Keratinocyte (primary cell): ENCODE measurements at regions not wholly inside any gene's neighbourhood (a gene's known extent, or its start where the extent isn't known, plus 50 kb on each side); places are given as distances from the start of the nearest gene placed in this dataset.

ENCODE experiments used
- DNase-seq: peaks from one replicate; pipeline ENCODE4 v3.0.0-alpha.2; 2011; ENCODE audit warnings: low read depth, missing footprints, low spot score
- FAIRE-seq: peaks from 2 replicates; lab custom pipeline; 2011; peaks lifted over from hg19 to GRCh38; lab: Jason Lieb, UNC
- H2AFZ ChIP-seq: 2 replicates; pipeline ENCODE4 v1.6.0; 2012; ENCODE audit warnings: low read length, control low read depth, inconsistent platforms; ENCODE audit not compliant: control insufficient read depth
- H3K27ac ChIP-seq: 2 replicates; pipeline ENCODE4 v1.5.1; 2011; ENCODE audit warnings: low read length; ENCODE audit not compliant: control insufficient read depth, insufficient read depth
- H3K27me3 ChIP-seq: 3 replicates; pipeline ENCODE4 v1.6.0; 2011; ENCODE audit warnings: low read length; ENCODE audit not compliant: control insufficient read depth, insufficient read depth; ENCODE audit errors: extremely low read depth
- H3K36me3 ChIP-seq, 2 experiments: 2 replicates in 1 of 2; 3 replicates in 1 of 2; pipeline ENCODE4 v1.5.1; 2011; ENCODE audit warnings: low read length in 2 of 2, mild to moderate bottlenecking in 1 of 2; ENCODE audit not compliant: control insufficient read depth in 2 of 2, insufficient read depth in 2 of 2; ENCODE audit errors: extremely low read depth in 1 of 2
- H3K4me1 ChIP-seq: 3 replicates; pipeline ENCODE4 v1.5.1; 2011; ENCODE audit warnings: low read length; ENCODE audit not compliant: control insufficient read depth, insufficient read depth; ENCODE audit errors: extremely low read depth
- H3K4me2 ChIP-seq: 3 replicates; pipeline ENCODE4 v1.6.0; 2011; ENCODE audit warnings: low read depth, low read length; ENCODE audit not compliant: control insufficient read depth, insufficient read depth; ENCODE audit errors: extremely low read depth
- H3K4me3 ChIP-seq, 3 experiments: fragments of 200-600 bp in 1 of 3; sonication (generic) in 1 of 3; 2 replicates in 2 of 3; 3 replicates in 1 of 3; pipeline ENCODE4 v1.5.1; 2011 to 2016; ENCODE audit warnings: low read length in 3 of 3, mild to moderate bottlenecking in 3 of 3, control low read depth in 2 of 3, inconsistent platforms in 1 of 3, low read depth in 1 of 3, mixed read lengths in 1 of 3, mixed run types in 1 of 3, moderate library complexity in 1 of 3; ENCODE audit not compliant: control insufficient read depth in 2 of 3, insufficient read depth in 2 of 3; ENCODE audit errors: extremely low read depth in 1 of 3
- H3K79me2 ChIP-seq: 2 replicates; pipeline ENCODE4 v1.6.0; 2012; ENCODE audit warnings: low read length; ENCODE audit not compliant: control insufficient read depth, insufficient read depth
- H3K9ac ChIP-seq: 3 replicates; pipeline ENCODE4 v1.6.0; 2011; ENCODE audit warnings: low read length; ENCODE audit not compliant: control insufficient read depth, insufficient read depth; ENCODE audit errors: extremely low read depth
- H3K9me1 ChIP-seq: 3 replicates; pipeline ENCODE4 v1.6.0; 2011; ENCODE audit warnings: low read length; ENCODE audit not compliant: control insufficient read depth, insufficient read depth; ENCODE audit errors: extremely low read depth
- H3K9me3 ChIP-seq: 2 replicates; pipeline ENCODE4 v1.5.1; 2012; ENCODE audit warnings: low read depth, low read length; ENCODE audit not compliant: control insufficient read depth
- H4K20me1 ChIP-seq: 3 replicates; pipeline ENCODE4 v1.6.0; 2011; ENCODE audit warnings: low read length; ENCODE audit not compliant: control insufficient read depth, insufficient read depth; ENCODE audit errors: extremely low read depth
- CTCF ChIP-seq, 3 experiments: IDR thresholded peaks in 1 of 3; conservative IDR thresholded peaks in 1 of 3; optimal IDR thresholded peaks in 1 of 3; 2 replicates in 2 of 3; 3 replicates in 1 of 3; pipeline versions ENCODE3 to v1.5.1; 2011; ENCODE audit warnings: low read length in 3 of 3, mild to moderate bottlenecking in 3 of 3, moderate library complexity in 2 of 3, control low read depth in 1 of 3, inconsistent platforms in 1 of 3; ENCODE audit not compliant: insufficient read depth in 2 of 3; ENCODE audit errors: extremely low read depth in 1 of 3
- EZH2 ChIP-seq: IDR thresholded peaks from one replicate; pipeline ENCODE4 v1.6.1; 2012; ENCODE audit warnings: inconsistent platforms, mild to moderate bottlenecking, low read length, moderate library complexity
- dilution Hi-C: fragments of 300-500 bp; cut with MboI; formaldehyde crosslinking; loops from one replicate; pipeline ENCODE4 v1.7.0; 2020; ENCODE audit warnings: low sequenced_read_pairs; ENCODE audit not compliant: extremely low pct_ligation_motif_present

GRCh38 chr6:125679128-125679527, 70.3 kb upstream of the HEY2 start:
- no peaks in the 10 kb centered on the region for H3K9me3 ChIP-seq
- FAIRE-seq (no peak), DNase-seq (no peak)
- H3K79me2 ChIP-seq = no peaks in the 10 kb centered on the region
- no peak overlapping the region for H3K4me3 ChIP-seq
- no peaks in the 10 kb centered on the region for H4K20me1 ChIP-seq
- H3K4me2 ChIP-seq = no peak overlapping the region
- H2AFZ ChIP-seq = no peak overlapping the region
- no peaks in the 10 kb centered on the region for H3K27me3 ChIP-seq
- TF ChIP-seq EZH2 = no peak
- no peak for TF ChIP-seq CTCF (optimal IDR thresholded peaks at IDR 0.05 in 1 of 3, IDR thresholded peaks at IDR 0.05 in 1 of 3, conservative IDR thresholded peaks at IDR 0.05 in 1 of 3; ENCODE audit: extremely low read depth in 1 of 3, insufficient read depth in 2 of 3, low read length in 3 of 3)
- no peak overlapping the region for H3K9ac ChIP-seq
- H3K9me1 ChIP-seq = no peaks in the 10 kb centered on the region
- no peak overlapping the region for H3K27ac ChIP-seq
- H3K36me3 ChIP-seq = no peaks in the 10 kb centered on the region
- H3K4me1 ChIP-seq = no peaks in the 10 kb centered on the region
- dilution Hi-C loops = no loop called here

DNA sequence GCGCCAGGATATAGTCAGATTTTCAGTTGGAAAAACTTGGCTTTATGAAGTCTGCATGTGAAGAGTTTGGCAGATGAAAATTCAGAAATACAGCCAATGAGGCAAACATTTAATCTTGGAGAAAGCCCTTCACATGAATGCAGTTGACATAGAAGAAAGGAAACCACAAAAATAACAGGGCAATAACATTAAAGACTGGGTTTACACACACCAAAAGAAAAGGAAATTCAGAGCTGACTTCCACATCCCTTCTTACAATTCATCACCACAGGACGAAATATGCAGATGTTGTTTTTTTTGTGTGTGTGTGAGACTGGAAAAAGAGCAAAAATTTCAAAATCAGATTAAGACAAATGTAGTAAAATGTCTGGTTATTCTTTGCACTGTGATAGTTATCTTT, 69.8 kb upstream of the HEY2 start:
- H3K4me2 ChIP-seq = no peak overlapping the region
- H3K36me3 ChIP-seq = no peaks in the 10 kb centered on the region
- no peak overlapping the region for H3K9ac ChIP-seq
- no peaks in the 10 kb centered on the region for H3K4me1 ChIP-seq
- no peaks in the 10 kb centered on the region for H3K79me2 ChIP-seq
- DNase-seq (no peak), FAIRE-seq (no peak)
- H2AFZ ChIP-seq = no peak overlapping the region
- H3K9me3 ChIP-seq = no peaks in the 10 kb centered on the region
- H4K20me1 ChIP-seq = no peaks in the 10 kb centered on the region
- TF ChIP-seq CTCF (optimal IDR thresholded peaks at IDR 0.05 in 1 of 3, IDR thresholded peaks at IDR 0.05 in 1 of 3, conservative IDR thresholded peaks at IDR 0.05 in 1 of 3; ENCODE audit: extremely low read depth in 1 of 3, insufficient read depth in 2 of 3, low read length in 3 of 3) (no peak), EZH2 (no peak)
- H3K27ac ChIP-seq = no peak overlapping the region
- no peak overlapping the region for H3K4me3 ChIP-seq
- dilution Hi-C loops = no loop called here
- no peaks in the 10 kb centered on the region for H3K9me1 ChIP-seq
- no peaks in the 10 kb centered on the region for H3K27me3 ChIP-seq
